Head of caudate nucleus (tissue), 42 donors: ENCODE measurements at regions not wholly inside any gene's neighbourhood (a gene's known extent, or its start where the extent isn't known, plus 50 kb on each side); places are given as distances from the start of the nearest gene placed in this dataset.
"Not testable (repeated sequence)": the region's sequence is repeated elsewhere in the genome, so short reads cannot be mapped to it uniquely, and the experiment has no call there.

Source experiments
- DNase-seq, 42 donors: peaks; one replicate each; pipeline versions ENCODE4 v3.0.0 to v3.0.0-alpha.2; 2020 to 2021; ENCODE audit warnings: mixed read lengths in 7 of 42
- intact Hi-C: fragments of 100-400 bp; cut with DNase I; formaldehyde crosslinking; loops from one replicate; pipeline ENCODE4 v1.15.0; 2022

DNA sequence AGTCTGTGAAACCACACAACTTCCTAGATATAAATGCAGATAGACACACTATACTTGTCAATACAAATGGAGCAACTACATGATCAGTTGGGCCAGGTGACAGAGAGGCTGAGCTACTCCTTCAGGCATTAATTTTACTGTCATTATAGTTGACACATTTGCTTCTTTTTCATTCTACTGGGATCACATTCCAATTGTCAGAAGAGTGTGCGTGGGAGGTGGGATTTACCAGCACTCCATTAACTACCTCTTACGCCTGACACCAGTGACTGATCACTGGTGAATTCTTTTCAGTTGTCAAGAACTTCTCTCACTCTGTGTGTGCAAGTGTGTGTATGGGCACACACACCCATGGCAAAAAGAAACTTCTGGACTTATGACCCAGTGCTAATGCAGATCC, 94.2 kb upstream of the DIAPH2 start:
- intact Hi-C loops: no loop called here
- DNase-seq: peak in 18 of 42 donors; percentile 0 to 53 (median 10)

DNA sequence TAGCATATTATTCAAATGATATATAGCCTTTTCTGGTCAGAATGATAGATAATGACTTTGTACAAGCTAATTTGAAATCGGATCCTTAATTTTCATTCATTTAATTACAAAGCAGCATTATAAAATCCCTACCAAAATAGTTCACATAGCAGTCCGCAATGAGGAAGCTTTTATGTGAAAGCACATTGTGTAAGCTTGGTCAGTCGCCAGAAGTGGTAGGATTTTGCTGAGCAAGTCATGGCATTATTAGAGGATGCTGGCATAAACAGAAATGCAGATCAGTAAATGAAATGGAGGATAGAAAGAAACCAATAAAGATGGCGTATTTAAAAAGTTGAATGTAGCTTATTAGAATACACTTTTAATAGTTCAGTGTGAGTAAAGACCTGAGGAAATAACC, 93.2 kb upstream of the DIAPH2 start:
- intact Hi-C loops: no loop called here

DNA sequence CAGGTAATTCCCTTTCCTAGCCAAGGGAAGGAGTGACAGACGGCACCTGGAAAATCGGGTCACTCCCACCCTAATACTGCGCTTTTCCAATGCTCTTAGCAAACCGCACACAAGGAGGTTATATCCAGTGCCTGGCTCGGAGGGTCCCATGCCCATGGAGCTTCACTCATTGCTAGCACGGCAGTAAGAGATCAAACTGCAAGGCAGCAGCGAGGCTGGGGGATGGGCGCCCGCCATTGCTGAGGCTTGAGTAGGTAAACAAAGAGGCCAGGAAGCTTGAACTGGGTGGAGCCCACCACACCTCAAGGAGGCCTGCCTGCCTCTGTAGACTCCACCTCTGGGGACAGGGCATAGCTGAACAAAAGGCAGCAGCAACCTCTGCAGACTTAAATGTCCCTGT, 86.8 kb upstream of the DIAPH2 start:
- intact Hi-C loops, DNase-seq: not testable (repeated sequence)

More for the DNA sequence above, 93.2 kb upstream of the DIAPH2 start:
- peak in 14 of 42 donors; percentile 7 to 43 (median 16) for DNase-seq

DNA sequence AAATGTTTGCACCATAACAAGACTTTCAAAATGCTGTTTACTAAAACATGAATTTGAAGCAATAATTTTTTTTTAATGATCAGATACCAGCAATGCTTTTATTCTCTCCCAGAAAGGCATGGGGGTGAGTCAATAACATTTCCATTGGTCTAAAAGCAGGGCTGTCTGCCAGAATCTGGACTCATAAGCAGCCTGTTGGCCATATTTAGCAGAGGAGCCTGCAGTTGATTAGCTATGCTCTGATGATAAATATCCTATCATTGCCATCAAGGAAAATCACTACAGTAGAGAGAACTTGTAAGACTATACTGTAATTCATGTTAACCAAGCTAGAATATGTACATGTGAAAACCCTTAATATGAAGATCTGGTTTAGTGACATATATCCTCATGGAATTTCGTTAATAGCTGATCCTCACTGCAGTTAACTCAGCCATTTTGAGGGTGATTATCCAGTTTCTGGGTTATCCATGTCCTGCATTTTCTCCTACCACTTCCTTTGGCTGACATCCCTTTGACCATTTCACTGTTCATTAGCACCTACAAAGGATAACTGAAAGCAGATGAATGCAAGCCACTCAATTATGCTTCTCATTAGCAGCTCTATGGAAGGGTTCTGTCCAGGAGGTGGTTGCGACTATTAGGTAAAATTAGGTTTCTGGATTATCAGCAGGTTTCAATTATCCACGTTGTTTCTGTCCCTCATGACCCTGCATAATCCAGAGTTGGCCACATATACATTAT, 72.9 kb upstream of the DIAPH2 start:
- DNase-seq: no peak
- intact Hi-C loops: no loop called here

GRCh38 chrX:96615448-96615847, 69.2 kb upstream of the DIAPH2 start:
- intact Hi-C loops: no loop called here
- no peak for DNase-seq

GRCh38 chrX:96619588-96619987, 65.1 kb upstream of the DIAPH2 start:
- no peak for DNase-seq
- intact Hi-C loops: no loop called here

- intact Hi-C loops: no loop called here
- no peak for DNase-seq
Observed at GRCh38 chrX:96621811-96622210, 62.8 kb upstream of the DIAPH2 start.
